ENCODE measurements at regions not wholly inside any gene's neighbourhood (a gene's known extent, or its start where the extent isn't known, plus 50 kb on each side); places are given as distances from the start of the nearest gene placed in this dataset.
"Not testable (repeated sequence)": the region's sequence is repeated elsewhere in the genome, so short reads cannot be mapped to it uniquely, and the experiment has no call there.

DNA sequence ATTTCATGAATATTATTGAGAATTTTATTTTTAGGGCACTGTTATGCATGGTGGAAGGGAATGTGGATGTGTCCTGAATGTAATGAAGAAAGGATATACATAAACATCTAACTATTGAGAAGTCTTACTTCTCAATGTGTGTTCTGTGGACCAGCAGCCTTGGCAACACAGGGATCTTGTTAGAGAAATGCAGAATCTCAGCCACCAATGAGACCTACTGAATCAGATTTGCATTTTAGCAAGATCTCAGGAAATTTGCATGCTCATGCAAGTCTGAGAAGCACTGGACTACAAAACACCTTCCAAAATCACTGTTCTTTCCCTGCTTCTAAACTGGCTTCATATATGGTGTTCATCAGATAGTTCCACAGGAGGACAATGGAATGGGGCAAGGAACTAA lies 139.7 kb upstream of the WDFY3 start:
- DNase-seq (ENCODE audit: low spot score): no peak

DNA sequence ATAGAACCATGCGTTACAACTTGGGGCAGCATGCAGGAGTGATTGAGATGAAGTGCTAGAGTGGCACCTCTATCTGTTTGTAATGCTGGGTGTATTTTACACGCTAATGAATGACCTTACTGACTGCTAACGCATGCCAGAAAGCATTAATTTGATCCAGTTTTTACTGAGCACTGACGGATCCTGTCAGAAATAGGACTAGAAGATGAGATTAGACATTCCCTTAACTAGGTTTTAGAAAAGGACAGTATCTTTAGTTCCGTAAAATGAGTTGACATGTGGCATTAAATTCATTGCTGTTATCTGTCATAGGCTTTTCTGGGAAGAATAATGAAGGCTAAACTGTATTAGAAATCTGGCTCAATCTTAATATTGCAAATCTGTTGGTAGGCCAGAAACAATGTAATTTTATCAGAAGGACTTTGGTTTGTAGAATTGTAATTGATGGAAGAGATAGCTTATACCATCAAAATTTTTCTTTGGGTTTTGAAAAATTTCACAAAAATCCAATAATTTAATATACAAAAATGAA lies 140.4 kb upstream of the WDFY3 start:
- DNase-seq (ENCODE audit: low spot score): no peak

DNA sequence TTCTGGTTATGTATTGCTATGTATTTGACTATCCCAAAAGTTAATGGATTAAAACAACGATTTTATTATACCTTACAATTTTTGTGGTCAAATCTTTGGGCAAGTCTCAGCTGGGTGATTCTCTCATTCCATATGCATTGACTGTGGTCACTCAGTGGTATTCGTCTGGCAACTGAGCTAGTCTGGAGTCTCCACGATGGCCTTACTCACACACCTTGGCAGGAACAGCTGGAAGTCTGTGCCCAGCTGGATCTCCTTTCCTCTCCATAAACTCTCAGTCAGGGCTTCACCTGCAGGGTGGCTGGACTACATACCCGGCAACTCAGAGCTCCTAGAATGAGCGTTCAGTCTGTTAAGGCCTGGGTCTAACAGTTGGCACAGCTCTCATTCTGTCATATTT lies 141.1 kb upstream of the WDFY3 start:
- DNase-seq (ENCODE audit: low spot score): no peak

DNA sequence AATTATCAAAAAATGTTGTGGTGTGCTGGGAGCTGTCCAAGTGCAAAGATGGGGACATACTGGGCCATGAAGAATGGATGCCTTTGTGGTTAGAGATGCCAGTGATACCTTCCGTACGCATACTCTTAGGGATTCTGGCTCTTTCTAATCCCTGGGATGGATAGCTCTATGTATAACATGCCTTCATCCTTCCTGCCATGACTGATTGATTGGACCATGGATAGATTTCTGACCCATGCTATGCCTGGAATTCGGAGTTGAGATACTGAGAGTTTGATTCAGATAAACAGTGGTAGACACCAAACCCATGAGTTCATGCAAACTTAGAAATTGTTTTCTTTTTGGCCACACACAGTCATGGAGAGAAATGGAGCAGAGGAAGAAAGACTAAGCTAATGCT lies 147.2 kb upstream of the WDFY3 start:
- no peak for DNase-seq (ENCODE audit: low spot score)

DNA sequence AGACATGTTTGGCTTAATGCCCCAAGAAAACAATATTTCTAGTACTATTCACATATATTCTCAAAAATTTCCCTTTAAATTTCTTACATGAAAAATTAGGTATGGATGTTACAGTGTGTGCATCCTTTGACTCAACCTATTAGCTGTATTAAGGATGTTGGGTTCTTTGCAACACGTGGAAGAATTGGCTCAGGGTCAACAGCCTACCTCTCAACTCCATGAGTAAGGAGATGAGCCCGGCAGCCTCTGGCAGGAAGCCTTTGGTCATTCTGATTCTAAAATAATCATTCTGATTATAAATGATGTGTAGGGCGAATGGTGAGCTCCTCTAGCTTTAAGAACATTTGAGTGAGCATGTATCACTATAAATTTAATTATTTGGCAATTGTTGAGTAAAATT lies 148.0 kb upstream of the WDFY3 start:
- no peak for DNase-seq (ENCODE audit: low spot score)

DNA sequence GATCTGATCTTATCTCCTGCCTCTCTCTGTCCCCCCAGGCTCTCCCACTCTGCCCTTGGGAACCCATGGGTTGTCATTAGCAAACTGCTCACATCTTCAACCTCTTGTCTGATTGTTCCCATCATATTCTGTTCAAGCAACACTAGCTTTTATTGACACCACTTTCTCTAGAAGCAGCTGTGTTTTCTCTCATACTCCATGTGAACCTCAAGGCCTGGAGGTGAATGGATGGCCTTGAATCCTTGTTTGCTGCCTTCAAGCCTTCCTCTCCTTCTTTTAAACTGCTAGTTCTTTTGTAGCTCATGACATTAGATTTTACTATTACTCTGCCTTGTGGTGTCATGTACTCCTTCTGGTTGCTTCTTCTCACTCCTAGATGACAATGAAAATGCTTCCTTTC lies 149.5 kb upstream of the WDFY3 start:
- DNase-seq (ENCODE audit: low spot score): no peak

DNA sequence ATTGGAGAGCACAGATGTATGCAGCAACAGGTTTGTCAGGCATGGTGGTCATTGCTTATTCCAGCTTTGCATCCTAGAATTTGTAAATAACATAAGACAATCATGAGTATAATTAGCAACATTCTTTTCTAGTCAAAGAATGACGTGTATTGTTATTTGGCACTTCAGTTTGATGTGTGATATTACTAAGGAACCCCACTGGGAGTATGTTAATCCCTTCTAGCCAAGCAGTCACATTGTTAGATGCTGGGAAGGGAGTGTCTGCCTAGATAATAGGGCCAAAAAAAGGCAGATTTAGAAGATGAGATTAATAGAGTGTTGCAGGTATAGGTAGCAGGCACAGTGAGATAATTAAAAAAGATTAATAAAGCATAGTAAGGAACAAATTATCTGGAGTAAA lies 159.2 kb upstream of the WDFY3 start:
- no peak for DNase-seq (ENCODE audit: low spot score)

DNA sequence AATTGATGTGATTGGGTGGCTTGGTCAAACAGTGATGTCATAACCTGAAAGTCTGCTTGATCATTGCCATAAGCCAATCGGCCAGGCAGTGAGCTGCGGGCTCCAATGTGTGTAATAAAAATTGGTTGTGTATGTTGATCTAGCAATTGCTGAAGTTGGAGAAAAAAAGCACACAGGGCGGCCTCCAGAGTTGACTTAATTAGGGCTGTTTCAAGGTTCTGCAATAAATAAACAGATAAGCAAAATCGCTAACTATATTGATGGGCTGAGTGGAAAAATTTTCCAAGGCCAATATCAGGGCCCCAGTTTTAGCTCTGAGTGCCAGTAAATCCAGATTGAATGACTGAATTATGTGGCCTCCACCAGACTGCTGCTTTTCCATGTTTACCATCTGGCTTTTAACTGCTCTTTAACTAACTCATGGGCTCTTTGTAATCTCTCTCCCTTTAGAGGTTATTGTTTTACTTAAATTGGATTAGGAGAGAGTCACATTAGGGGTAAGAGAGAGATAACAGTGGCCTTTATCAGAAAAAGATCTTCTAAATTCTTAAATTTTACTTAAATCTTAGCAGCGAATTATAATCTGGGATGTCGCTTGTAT lies 160.6 kb upstream of the WDFY3 start:
- DNase-seq (ENCODE audit: low spot score): no peak

DNA sequence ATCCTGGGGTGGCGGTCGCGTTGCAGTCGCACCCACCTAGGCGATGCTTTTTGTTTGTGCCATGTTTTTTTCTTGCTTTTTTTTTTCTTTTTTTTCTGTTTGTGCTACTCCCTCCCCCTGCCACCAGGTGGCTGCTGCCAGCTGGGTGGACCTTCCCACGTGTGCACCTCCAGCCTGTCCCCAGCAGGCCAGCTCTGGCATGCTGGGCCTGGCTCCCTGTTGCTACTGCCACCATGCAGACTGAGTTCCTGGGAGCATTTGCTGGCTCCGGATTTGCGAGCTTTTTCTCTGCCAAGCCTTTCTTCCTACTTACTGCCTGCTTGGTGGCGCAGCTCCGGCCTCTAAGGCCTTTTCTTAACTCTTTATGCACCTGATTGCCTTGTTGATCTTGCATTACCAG lies 161.2 kb upstream of the WDFY3 start:
- DNase-seq (ENCODE audit: low spot score): peak; percentile 49

DNA sequence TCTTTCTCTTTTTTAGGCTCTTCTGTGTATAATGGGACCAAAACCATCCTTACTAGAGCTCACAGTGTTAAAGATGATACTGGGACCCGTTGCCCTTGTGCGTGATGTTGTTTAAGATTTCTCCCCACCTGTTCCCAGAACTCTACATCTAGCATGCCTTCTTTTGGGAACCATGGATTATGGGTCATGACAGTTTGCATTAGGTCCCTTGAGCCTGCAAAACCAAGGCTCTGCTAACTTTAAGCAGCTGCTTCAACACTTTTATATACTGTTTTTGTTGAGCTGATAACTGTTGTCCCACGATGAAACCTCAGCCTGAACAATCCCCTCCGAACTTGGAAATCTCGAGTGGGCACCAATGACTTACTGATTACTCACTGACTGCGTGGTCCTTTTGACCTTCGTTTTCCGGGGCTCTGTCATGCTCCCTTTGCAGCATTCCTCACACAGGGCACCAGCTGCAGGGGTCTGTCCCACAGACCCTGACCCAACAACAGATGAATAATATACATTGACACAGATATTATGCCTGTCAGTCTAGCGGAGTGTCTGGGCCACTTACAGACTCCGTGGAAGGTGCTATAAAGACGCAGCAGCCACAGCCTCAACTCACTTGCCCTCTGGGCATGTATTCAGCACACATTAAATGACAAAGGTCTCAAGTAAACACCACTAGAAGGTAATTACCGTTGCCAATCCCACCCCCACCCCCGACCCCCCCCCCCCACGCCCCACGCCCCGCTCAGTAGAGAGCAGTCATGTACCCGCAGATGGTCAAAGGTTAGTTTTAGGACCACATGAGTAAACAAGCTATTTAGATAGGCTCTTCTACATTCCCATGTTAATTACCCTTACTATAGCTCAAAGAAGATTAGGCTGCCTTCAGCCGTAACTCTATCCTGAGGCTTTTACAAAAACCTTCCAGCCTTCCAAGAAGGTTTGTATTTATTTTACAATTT lies 162.0 kb upstream of the WDFY3 start:
- DNase-seq (ENCODE audit: low spot score): no peak

DNA sequence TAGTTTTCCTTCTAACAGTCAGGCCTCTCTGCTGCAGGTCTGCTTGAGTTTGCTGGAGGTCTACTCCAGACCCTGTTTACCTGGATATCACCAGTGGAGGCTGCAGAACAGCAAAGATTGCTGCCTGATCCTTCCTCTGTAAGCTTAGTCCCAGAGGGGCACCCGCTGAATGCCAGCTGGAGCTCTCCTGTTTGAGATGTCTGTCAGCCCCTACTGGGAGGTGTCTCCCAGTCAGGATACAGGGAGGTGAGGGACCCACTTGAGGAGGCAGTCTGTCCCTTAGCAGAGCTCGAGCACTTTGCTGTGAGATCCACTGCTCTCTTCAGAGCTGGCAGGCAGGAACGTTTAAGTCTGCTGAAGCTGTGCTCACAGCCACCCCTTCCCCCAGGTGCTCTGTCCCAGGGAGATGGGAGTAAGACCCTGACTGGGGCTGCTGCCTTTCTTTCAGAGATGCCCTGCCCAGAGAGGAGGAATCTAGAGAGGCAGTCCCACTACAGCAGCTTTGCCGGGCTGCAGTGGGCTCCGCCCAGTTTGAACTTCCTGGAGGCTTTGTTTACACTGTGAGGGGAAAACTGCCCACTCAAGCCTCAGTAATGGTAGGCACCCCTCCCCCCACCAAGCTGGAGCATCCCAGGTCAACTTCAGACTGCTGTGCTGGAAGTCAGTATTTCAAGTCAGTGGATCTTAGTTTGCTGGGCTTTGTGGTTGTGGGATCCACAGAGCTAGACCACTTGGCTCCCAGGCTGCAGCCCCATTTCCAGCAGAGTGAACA lies 163.1 kb upstream of the WDFY3 start:
- not testable (repeated sequence) for DNase-seq (ENCODE audit: low spot score)

DNA sequence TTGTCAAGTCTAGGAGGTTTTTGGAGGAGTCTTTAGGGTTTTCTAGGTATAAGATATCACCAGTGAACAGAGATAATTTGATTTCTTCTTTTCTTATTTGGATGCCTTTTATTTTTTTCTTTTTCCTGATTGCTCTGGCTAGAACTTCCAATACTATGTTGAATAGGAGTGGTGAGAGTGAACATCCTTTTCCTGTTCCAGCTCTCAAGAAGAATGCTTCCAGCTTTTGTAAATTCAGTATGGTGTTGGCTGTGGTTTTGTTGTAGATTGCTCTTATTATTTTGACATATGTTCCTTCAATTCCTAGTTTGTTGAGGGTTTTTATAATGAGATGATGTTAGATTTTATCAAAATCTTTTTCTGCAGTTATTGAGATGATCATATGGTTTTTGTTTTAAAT lies 165.6 kb upstream of the WDFY3 start:
- DNase-seq (ENCODE audit: low spot score): no peak

DNA sequence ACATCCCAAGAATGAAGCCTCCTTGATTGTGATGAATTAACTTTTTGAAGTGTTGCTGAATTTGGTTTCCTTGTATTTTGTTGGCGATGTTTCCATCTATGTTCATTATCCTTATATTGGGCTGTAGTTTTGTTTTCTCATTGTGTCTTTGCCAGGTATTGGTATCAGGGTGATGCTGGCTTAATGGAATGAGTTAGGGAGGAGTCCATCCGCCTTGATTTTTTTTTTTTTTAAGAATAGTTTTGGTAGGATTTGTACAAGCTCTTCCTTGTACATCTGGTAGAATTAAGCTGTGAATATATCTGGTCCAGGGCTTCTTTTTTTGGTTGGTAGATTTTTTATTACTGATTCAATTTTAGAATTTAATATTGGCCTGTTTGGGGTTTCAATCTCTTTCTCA lies 166.1 kb upstream of the WDFY3 start:
- DNase-seq (ENCODE audit: low spot score): no peak

DNA sequence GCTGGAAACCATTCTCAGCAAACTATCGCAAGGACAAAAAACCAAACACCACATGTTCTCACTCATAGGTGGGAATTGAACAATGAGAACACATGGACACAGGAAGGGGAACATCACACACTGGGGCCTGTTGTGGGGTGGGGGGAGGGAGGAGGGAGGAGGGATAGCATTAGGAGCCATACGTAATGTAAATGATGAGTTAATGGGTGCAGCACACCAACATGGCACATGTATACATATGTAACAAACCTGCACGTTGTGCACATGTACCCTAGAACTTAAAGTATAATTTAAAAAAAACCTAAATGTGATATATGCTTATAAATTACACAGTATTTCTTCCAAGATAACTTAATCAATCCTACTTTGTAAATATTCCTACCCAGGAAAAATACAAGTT lies 173.3 kb upstream of the WDFY3 start:
- DNase-seq (ENCODE audit: low spot score): not testable (repeated sequence)

DNA sequence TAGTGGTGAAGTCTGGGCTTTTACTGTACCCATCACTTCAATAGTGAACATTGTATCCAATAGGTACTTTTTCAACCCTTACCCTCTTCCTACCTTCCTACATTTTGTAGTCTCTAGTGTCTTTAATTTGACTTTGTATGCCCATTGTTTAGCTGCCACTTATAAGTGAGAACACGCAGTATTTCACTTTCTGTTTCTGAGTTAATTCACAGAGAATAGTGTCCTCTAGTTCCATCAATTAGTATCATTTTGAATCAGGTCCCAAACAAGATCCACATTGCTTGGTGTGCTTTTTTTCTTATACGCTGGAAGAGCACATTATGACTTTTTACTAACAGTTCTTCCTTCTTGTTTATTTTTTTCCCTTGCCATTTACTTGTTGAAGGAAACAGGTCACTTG lies 176.0 kb upstream of the WDFY3 start:
- DNase-seq (ENCODE audit: low spot score): no peak

DNA sequence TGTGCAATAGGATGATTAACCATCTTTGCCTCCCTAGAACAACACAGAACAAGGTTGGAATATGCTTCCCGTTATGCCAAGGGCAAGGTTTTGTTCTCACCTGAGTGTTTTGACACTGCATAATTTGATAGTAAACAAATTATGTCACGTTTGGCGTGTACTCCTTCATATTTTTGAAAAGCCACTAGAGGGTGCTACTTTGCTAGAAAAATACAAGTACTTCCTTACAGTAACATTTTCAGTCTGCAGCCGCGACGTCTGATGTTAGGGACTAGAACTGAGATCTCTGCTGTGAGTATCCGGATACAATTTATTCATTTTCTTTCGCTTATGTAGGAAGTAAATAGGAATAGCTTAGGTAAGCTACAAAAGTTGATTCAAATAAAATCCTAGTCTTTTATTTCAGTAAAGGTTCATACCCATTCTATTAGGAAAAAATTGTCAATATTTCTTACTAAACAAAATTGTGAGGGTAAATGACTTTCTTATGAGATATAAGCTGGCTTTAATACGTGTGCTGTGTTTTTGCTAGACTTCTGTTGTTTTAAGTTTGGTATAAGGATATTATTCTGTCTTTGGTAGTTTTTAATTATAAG lies 181.1 kb upstream of the WDFY3 start:
- peak; percentile 58 for DNase-seq (ENCODE audit: low spot score)

DNA sequence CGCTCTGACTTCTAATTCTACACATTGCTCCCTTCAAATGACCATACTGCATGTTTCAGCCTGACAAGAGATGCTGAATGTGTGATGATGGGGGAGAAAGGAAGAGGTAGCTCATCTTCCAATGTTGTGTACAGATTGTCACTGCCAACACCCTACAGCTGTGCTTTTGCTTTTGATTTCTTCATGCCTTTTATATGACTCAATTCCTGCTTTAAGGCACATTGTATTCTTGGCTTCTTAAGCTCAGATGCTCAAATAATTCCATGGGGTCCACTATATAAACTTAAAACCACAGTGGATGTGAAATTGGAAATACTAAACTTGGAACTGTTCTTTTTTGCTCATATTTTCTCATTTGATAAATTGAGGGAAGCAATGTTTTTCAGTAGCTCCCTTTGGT lies 183.2 kb upstream of the WDFY3 start:
- DNase-seq (ENCODE audit: low spot score): peak; percentile 18

DNA sequence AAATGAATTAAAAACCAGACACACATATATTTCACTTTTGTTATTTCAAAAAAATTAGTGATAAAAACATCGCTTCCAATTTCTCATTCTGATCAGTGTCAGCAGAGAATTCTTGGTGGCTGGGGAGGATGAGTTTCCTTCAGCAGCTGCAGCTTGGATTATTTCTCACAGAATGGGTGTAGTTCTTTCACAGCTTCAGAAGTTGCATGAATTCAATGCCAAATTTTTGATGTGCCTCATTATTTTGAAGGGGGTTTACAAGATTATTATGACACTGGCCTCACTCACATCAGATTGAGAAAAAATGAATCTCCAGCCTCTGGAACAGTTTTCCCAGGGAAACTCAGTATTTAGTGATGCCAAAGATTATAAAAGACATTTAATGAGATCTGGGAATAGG lies 184.9 kb upstream of the WDFY3 start:
- DNase-seq (ENCODE audit: low spot score): no peak

DNA sequence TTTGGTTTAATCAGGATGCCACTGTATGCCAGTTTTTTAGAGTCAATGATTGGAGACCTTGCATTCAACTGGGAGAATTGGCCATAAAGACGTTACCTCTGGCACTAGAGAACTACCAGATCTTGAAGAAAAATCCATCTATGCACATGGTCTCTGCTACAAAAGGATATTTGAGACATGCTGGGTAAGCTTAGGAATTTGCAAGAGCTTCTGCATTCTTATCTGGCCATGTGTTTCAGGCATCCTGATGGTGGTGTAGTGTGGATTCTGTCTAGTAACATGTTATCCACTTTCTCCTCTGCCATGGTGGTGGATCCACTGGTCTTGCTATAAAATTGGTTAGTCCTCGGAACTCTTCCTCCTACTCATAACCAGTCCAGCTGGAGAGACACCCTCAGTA lies 185.3 kb upstream of the WDFY3 start:
- no peak for DNase-seq (ENCODE audit: low spot score)

DNA sequence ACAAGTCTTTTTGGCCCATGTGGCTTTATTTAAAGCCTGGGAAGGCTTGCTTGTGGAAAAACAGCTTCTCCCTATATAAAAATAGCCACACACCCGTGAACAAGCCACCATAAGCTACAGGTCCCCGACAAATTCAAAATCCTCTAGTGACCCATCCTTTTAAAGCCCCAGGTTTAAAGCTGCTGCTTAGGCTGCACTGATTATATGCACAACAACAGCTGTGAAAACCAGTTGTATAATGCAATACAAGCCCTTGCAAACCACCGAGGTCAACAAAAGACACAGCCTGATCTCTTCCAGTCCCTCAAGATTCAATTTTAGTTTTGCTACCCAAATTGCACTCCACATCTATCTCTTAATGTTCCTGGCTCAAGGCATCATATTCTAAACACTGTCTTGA lies 186.0 kb upstream of the WDFY3 start:
- DNase-seq (ENCODE audit: low spot score): no peak

DNA sequence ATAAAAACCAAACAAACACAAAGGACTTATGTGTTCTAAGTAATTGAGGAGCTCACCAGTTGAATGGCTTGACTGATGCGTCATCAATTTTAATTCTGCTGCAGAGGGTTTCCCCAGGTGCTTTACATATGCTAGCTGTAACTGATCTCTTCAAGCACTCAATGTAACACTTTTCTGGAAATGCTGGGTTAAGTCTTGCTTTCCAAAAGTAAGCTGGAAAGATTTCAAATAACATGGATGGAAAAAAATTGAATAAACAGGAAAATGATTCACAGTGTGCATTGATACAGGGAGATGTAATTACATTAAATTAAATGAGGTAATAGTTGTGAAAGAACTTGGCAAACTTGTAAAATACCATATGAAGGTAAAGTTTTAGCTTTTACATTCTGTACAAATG lies 186.7 kb upstream of the WDFY3 start:
- DNase-seq (ENCODE audit: low spot score): no peak

DNA sequence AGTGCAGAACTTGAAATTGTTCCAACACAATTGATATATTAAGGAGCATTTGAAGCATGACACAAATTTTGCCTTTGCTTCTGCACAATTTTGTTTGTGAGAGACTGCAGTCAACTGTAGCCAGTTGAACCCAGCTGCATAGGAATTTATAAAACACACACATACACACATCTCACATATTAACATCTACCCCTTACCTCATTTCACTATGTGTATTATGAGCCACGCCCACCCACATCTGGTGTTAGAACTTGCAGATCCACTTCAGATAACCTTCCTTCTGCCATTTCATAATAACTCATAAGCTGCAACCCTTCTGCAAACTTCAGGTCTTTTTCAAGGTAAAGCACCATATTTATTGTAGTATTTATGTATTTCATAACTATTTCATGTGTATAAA lies 188.1 kb upstream of the WDFY3 start:
- DNase-seq (ENCODE audit: low spot score): no peak
